Smooth muscle cell of the brain vasculature (primary cell): ENCODE measurements at regions not wholly inside any gene's neighbourhood (a gene's known extent, or its start where the extent isn't known, plus 50 kb on each side); places are given as distances from the start of the nearest gene placed in this dataset.

Experiments
- DNase-seq: peaks from one replicate; pipeline ENCODE4 v3.0.0-alpha.2; 2012; ENCODE audit warnings: low read depth, low spot score

DNA sequence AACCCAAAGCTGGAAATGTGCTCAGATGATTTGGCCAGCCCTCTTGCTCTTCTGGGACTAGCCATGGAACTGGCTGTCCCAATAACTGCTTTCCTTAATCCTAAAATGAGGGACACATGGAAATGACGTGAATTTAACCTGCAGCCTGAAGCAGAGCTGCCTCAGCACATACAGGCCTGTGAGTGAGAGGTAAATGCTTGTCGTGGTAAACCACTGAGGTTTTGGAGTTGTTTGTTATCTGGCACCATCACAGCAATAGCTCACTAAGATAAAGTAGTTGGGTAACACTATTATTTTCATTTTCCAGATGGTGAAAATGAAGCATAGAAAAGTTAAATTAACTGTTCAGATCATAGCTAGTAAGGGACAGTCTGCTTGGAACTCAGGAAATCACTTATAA is 333.4 kb upstream of the CHD6 start:
- no peak for DNase-seq

DNA sequence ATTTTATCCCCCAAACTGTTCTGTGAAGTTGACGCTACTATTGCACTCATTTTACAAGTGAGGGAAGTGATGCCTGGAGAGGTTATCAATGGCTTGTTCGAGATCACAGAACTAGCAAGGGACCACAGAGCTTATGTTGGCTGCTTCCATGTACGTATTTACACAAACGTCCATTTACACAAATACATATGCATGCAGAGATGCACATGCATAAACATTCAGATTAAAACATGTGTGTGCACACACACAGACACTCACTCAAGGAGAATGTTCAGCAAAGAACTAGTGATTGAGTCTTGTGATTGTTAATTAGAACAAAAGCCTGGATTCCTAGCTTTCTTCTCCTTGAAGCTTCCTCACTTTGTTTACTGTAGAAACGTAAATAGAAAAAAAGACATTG is 321.5 kb upstream of the CHD6 start:
- no peak for DNase-seq

DNA sequence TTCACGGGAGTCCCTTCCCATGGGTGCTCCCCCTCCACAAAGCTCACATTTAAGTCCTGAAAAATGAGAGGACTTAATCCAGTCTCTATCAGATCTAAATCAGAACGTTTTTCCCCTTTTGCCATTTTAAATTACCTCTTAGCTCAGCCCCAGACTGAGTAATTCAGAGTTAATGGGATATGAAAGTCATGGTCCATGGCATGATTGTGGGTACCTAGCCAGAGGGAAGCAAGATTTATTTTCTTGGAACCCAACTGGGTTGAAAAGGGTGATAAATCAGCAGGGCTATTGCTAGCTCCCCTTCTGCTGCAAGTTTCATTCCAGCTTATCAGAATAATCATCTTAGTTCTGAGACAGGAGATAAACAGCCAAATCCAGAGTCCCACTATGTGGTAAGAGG is 320.2 kb upstream of the CHD6 start:
- DNase-seq, result no peak

DNA sequence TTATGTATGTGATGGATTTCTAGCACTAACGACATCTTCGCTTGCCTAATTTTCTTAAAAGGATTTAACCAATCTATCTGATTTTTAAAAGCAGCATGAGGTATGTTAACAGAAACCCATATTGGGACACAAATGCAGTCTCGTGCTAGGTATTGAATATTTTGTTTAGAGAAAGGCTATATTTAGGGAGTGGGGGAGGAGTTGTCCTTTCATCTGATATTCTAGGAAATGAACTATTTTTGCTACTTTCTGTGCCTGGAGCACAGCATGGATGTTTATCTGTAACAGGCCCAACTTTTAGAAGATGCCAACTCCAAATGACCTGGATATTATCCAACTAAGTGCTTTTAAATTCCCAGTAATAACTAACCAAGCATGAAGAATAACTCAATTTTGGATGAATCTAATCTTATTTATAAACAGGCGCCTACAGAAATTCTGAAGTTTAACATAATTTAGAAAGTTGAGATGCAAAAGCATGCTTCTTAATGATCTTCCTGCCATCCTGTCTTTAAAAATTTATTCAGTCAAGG is 317.1 kb upstream of the CHD6 start:
- no peak for DNase-seq

DNA sequence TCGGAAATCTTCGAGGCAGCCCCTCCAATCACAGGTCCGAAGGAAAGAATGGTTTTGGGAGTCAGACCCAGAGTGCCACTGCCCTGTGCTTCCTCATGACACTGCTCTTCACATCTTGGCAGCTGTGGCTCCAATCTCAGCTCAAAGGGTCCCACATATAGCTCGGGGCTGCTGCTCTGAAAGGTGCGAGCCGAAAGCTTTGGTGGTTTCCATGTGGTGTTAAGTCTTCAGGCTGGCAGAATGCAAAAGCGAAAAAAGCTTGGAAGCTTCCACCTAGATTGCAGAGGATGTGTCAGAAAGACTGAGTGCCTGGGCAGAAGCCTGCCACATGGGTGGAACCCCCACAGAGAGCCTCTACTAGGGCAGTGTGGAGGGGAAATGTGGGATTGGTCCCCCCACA is 314.3 kb upstream of the CHD6 start:
- DNase-seq, result no peak

DNA sequence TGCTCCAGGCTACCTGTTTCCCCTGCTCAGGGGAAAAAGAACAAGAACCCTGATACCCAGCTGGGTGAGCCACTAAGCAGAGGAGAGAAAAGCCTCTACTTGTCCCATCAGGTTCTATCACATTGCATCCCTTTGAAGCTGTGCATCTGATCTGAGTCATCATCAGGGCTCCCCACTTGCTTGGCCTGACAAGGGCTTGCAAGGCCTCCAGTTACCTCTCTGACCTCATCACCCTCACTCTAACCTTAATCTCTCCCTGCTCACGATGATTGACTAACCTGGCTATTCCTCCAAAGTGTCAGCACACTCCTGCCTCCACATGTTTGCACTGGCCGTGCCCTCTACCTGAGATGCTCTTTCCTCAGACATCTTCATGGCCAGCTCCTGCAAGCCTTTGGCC is 309.5 kb upstream of the CHD6 start:
- DNase-seq, result no peak

DNA sequence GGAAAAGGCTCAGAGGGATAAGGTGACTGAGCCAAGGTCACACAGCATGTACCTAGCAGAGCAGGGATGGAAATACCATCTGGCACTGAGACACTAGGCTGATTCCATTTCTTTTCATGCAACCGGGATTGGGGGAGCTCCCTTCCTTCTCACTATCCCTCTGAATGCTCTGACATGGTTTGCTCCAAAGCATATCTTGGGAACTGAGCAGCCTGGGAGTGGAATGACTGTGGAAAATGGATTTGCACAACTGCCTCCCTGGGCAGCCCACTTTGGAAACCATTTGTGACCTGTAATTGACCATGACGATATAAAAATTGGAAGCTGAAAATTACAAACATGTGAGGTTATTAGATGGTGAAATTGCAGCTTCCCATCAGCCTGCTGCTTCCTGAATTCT is 309.0 kb upstream of the CHD6 start:
- DNase-seq, result no peak

DNA sequence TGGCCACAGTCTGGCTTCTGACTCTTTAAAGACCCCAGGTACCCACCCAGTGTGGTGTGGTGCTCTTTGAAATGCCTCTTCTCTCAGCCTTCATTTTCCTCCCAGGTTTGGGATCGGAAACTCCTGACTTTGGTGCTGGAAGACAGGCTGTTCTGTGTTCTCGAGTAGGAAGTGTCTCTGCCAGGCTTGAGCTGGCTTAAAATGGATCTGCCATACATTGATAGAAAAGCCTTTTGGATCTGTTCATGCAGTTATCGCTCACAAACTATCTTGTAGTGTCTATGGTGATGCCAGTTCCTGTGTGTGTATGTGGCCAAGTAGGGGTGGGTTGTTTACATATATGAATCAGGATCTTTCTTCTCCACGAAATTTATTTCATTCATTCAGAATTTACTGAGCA is 307.3 kb upstream of the CHD6 start:
- DNase-seq, result no peak

DNA sequence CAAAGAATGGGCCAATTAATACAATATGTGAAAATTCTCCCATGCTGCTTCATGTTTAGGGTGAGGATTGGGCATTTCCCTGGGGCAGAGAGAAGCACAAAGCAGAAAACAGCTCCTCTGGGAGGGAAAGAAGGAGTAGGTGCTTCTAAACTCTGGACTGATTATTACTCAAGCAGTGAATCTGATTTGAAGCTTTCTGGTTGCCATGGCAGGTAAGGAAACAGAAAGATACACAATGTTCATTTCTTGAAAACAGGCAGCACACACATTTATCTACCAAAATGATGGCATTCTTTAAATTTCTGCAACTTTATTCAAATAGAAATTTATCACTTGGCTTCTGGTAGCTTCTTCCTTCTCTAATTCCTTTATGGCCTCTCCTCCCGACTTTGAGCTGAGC is 305.4 kb upstream of the CHD6 start:
- no peak for DNase-seq

DNA sequence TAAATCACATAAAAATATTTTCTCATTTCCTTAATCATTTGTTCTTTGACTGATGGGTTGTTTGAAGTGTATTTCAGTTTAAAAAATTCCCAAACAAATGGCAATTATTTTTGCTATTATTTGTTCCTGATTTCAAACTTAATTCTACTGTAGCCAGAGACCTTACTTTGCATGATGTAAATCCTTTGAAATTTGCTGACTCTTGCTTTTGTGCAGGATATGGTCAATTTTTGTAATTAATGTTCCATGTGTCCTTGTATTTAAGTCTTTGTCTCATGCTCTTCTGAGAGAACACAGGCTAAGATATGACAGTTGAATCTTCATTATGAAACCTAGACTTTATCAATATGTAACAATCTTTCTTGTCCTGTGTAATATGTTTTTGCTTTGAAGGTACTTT is 295.0 kb upstream of the CHD6 start:
- no peak for DNase-seq

DNA sequence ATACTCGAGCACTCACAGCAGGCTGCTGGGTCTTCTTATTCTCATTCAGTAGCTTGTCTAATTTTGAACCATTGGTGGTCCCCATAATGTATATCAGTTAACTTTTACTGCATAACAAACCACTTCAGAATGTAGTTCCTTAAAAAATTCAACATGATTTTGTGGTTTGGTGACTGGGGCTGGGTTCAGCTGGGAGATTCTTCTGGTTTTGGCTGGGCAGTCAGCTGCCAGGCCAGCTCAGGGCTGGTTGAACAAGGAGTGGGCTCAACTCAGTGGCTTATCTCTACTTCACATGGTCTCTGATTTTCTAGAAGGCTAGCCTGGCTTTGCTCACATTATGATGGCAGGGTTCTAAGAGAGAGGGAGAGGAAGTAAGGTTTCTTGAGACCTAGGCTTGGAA is 292.4 kb upstream of the CHD6 start:
- no peak for DNase-seq

DNA sequence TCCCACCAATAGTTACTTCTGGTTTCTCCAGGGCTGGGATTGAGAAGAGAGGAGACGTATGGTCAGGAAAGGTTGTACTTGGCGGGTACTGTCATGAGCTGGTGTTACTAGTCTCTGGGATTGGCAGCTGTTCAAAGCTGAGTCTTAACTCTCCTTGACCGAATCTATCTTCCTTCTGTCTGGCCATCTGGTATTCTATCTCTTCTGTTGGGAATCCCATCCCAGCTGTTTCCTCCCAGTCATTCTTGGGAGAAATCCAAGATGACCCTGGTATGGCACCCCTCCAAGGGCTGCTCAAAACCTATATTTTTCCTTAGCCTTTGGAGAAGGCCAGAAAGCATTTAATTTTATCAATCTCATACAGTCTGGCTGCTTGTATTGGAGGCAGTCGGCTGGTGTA is 287.0 kb upstream of the CHD6 start:
- DNase-seq, result no peak

DNA sequence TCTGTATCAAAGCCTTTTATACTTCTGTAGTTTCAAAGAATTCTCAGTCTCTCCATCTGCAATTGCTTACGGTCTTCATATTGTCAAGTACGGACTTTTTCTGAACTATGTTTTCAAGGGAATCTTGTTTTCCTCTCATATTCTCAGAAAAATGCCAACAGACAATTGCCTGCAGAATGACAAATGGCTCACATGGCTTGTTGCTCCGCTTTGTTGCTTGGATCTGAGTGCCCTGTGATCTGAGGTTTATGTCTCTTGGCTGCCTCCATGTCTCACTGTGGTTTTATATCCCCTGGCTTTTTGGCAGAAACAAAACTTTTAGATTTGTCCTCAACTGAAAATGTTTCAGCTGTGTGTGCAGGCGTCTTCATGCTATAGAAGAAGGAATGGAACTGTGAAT is 285.4 kb upstream of the CHD6 start:
- DNase-seq, result no peak

DNA sequence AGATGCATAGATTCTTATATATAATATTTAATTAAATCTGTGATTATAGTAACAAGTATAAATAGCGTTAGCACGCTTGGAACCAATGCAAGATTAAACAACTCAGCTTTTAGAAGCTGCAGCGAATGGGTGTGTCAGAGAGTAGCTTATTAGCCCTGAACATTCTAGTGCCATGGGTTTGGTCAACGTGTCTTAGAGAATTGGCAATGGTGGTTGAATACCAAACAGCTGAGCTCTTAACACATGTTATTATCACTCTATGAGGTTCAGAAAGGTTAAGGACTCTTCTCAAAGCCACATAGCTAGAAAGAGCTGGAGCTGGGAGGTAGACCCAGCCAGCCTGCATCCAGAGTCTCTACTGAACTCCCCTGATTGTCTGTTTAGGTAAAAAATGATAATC is 284.2 kb upstream of the CHD6 start:
- no peak for DNase-seq

DNA sequence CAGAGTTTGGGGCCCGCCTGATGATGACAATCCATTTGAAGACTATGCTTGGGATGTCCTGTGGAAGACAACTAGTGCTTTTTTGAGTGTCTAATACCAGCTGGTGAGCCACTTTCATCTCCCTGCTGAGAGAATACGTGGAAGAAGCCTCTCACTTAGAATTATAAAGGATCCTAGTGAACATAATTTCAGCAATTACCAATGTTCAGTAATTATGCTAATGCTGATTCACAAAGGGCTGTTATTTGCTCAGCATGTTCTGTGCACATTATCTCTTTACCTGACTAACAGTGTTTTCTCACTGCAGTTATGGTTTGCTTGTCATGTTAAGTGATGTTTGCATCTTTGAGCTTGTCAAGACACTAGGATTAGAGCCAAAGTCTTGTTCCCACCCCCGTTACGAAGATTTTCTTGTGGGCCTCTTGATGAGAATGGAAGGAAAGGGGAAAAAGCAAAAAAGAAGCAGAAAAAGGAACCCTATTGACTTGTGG is 282.1 kb upstream of the CHD6 start:
- DNase-seq, result no peak

DNA sequence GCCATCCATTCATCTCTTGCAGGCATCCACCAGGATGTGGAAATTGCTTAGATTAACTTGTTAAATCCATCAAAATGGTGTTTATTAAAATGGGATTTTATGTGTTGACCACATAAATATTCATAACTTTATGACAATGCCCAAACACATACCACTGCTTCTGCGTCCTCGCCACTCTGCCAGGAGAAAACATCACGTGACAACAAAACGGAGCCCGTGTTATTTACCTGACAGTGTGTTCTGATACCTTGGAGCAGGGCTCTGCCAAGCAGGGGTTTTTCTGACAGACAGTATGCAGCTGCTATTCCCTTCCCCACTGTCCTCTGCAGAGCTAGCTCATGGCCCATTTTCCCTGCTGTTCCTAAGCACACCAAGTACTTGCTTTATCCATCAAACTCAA is 279.5 kb upstream of the CHD6 start:
- no peak for DNase-seq

DNA sequence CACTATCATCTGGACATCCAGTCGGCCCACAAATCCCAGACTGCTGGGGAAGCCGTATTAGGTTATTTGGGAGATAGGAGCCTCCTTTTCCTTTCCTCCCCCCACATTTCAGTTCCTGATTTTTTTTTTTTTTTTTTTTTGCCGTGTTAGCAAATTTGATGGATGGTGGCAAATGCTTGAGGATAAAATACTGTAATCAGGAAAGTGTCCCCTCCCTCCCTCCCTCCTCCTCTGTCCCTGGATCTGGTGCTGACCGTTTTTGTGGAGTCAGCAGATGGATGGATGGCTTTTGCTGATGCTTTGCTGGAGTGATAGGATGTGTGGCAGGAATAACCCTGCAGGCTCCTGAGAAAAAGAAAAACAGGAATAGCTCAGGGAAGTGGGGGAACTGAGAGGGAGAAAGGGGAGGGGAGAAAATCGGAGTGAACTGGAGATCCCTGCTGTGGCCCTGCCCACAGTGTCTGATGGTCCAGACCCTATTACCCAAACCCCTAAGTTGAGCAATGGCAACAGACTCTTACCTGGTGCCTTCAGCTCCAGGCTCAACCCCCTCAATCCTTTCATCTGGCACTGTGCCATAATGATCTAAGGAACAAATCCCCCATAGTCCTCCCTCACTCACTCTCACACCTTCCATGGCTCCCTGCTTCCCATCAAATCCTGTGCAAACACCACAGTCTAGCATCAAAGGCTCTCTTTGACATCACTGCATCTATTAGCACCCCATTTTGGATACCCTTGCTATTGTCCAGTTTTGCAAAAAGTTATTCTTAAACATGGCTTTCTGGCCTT is 277.3 kb upstream of the CHD6 start:
- no peak for DNase-seq

DNA sequence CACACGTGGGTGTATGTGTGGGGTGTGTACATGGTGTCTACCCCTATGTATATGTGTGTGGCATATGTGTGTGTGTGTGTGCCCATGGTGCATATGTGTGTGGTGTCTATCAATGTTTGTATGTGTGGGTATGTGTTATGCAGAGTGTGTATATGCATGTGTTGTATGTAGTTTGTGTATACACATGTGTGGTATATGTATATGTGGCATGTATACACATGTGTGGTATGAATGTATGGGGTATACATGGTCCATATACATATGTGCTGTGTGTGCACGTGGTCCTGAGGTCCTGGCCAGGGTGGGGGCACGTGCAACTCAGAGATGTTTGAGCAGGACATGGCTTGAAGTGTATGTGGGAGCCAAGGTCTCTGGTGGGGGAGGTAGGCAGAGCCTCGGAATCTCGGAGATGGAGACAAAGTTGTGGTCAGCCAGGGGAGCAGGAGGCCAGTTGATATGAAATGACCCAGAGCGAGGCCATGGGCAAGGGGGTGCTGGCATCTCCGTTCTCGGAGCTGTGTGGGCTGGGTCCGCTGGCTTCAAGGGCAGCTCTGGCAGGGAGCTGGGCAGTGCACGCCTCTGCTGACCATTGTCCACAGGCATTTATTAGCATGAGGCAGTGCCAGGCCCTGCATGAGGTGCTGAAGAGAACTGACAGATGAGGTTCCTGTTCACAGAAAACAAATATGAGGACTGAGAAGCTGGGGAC is 276.2 kb upstream of the CHD6 start:
- DNase-seq, result no peak

DNA sequence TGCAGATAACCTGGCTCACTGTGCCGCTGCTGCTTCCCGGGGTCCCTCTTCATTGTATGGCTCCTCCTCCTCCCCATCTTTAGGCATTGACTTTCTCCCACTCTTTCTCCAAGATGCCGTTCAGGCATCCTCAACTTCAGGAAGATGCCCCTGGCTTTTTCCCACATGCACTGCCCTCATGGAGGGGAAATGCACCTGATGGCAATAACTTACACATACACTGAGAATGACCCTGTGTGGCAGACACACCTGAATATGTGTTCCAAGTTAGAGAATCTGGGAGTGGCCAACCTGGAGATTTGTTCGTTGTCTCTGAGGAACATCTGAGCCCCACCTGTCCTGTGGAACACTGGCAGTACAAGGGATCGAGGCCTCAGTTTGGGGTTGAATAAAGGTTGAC is 273.9 kb upstream of the CHD6 start:
- DNase-seq, result no peak

DNA sequence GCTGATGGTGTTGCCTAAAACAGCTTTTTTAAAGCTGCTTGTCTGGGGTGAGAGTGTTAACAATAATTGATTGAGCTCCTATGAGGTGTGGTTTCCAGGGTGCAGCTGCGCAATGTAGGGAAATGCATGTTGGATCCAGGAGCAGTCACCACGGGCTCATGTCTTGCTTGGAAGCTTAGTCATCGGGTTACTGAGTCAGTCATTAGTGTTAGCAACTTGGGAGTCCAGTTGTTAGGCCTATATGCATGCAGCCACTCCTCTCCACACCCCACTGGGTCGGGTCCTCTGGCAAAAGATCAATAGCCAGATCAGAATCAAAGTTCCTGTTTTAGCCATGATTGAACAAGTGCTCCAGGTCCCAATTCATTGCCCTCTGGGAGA is 271.7 kb upstream of the CHD6 start:
- no peak for DNase-seq

DNA sequence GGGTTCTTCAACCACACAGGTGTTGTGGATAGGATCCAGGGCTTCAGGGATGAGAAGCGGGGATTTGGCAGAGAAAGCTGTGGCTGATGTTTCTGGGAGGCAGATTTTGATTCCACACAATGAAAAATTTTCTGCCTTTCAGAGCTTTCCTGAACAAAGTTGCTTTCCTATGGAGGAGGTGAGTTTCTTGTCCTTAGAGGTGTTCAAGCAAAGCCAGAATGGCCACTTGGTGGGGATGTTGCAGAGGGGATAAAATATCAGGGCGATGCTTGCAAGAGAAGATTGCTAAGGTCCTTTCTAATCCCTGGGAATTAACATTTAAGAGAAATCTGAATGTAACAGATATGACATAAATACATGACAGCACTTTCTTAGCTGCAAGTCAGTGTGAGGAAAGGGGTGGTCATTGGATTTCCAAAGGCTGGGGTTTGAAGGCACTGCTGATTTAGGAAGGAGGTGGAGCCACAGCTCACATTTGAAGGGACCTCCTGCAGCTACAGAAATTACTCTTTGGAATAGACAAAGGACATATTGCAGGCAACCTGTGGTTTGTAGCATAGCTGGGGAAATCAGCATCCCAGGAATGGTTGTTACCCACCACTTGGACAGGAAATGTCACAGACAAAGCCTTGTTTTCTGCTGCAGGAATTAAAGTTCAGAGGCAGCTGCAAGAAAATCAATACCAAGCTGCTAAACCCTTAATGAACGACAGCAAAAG is 271.1 kb upstream of the CHD6 start:
- no peak for DNase-seq

DNA sequence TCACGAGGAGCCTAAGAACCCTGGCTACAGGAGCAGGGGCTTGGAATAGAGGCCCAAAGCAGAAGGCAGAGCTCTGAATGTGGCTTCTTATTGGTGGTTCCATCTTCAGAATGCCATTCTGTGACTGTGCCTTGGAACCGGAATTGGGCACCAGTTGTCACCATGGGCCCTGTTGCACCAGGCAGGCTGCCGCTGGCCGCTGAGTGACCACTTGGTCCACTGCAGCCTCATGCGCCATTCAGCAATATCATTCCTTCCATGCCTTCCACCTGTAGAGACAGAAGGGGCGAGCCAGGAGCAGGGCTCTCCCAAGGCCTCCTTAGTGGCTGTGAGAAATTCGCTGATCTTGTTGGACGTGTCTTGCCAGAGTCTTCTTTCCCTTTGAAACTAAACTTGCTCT is 270.3 kb upstream of the CHD6 start:
- DNase-seq, result no peak

DNA sequence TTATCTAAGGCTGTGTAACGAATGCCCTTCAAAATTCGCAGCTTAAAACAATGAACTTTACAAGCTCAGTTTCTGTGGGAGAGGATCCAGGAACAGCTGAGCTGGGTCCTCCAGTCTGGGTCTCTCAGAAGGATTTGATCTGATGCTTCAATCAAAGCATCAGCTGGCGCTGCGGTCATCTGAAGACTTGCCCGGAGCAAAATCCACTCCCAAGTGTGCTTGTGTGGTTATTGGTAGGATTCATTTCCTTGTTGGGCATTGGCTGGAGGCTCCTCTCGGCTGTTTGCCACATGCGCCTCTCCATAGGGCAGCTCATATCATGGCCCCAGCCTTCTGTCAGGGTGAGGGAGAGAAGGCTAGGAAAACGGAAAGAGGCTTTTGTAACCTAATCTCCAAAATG is 269.3 kb upstream of the CHD6 start:
- DNase-seq, result no peak
